ENCODE measurements at regions not wholly inside any gene's neighbourhood (a gene's known extent, or its start where the extent isn't known, plus 50 kb on each side); places are given as distances from the start of the nearest gene placed in this dataset.

DNA sequence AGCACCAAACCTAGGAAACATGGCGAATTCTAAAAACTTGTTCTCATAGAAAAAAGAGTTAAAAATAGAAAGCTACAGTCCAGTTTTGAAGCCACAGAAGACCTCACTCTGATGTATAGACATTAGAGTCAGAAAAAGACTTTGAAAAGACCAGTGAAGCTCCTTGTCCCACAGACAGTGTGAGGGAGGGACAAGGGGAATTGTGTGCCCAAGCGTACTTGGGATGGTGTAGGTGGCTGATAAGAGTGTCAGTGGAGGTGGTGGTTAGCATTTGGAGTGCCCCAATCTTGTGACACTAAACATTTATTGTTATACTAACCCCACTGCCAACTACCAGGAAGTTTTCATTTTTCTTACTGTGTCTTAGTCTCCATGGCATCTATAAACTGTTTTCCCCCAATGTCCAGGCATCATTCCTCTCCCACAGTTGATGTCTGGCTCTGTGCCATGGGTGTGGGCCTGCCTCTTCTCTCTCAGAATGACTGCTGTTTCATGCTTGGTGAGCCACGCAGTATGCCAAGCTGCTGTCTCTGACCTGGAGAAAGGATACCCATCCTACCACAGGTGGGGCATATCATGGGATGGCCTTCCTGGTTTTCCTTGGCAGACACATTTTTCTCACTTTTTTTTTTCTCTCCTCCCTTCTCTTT lies 161.4 kb downstream of the RPIA start:
- no peaks in the 10 kb centered on the region for H3K9me3 ChIP-seq (ENCODE audit: low read length)

DNA sequence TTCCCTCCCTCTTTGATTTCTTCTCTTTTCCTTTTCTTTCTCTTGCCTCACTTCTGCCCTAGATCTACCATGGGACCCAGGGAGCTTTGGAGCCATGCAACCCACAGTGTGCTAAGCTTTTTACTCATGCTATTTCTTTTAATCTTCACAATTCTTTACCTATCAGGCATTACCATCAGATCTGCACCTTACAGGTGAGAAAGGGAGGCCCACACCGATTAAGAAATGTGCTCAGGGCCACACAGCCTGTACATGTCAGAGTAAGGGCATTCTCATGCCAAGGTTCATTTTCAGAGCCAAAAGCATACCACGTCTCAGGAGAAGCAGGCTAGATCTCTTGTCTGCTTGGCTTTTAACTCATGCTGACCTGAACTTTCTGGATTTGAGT lies 161.9 kb downstream of the RPIA start:
- Histone ChIP-seq H3K27ac (ENCODE audit: low read length) (no peak overlapping the region), H2AFZ (ENCODE audit: low read depth, low read length) (no peak overlapping the region), H4K20me1 (ENCODE audit: insufficient read depth) (no peaks in the 10 kb centered on the region), H3F3A (ENCODE audit: insufficient read depth, low read length, poor library complexity, severe bottlenecking) (no peaks in the 10 kb centered on the region), H3K79me2 (replicated peaks; ENCODE audit: insufficient read depth, low read length) (no peaks in the 10 kb centered on the region), H3K9me3 (ENCODE audit: low read length) (no peaks in the 10 kb centered on the region), H3K36me3 (ENCODE audit: insufficient read depth, low read length) (no peaks in the 10 kb centered on the region), H3K9ac (ENCODE audit: low read length) (no peak overlapping the region), H3K27me3 (ENCODE audit: insufficient read depth, low read depth, low read length) (no peaks in the 10 kb centered on the region), H3K4me2 (ENCODE audit: low read length) (no peak overlapping the region), H3K9me2 (ENCODE audit: insufficient read depth, low read length) (no peaks in the 10 kb centered on the region), H3K4me3 (ENCODE audit: low read length) (no peak overlapping the region)
- no peak for TF ChIP-seq SMC3 (conservative IDR thresholded peaks at IDR 0.05; ENCODE audit: poor library complexity)
- no peak for TF ChIP-seq EP300 (conservative IDR thresholded peaks at IDR 0.05; ENCODE audit: poor library complexity, severe bottlenecking)
- TF ChIP-seq, protein P1, sequence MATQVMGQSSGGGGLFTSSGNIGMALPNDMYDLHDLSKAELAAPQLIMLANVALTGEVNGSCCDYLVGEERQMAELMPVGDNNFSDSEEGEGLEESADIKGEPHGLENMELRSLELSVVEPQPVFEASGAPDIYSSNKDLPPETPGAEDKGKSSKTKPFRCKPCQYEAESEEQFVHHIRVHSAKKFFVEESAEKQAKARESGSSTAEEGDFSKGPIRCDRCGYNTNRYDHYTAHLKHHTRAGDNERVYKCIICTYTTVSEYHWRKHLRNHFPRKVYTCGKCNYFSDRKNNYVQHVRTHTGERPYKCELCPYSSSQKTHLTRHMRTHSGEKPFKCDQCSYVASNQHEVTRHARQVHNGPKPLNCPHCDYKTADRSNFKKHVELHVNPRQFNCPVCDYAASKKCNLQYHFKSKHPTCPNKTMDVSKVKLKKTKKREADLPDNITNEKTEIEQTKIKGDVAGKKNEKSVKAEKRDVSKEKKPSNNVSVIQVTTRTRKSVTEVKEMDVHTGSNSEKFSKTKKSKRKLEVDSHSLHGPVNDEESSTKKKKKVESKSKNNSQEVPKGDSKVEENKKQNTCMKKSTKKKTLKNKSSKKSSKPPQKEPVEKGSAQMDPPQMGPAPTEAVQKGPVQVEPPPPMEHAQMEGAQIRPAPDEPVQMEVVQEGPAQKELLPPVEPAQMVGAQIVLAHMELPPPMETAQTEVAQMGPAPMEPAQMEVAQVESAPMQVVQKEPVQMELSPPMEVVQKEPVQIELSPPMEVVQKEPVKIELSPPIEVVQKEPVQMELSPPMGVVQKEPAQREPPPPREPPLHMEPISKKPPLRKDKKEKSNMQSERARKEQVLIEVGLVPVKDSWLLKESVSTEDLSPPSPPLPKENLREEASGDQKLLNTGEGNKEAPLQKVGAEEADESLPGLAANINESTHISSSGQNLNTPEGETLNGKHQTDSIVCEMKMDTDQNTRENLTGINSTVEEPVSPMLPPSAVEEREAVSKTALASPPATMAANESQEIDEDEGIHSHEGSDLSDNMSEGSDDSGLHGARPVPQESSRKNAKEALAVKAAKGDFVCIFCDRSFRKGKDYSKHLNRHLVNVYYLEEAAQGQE (IDR thresholded peaks at IDR 0.05; ENCODE audit: borderline replicate concordance), result no peak
- TF ChIP-seq MXI1 (conservative IDR thresholded peaks at IDR 0.05; ENCODE audit: poor library complexity, severe bottlenecking), result no peak
- TF ChIP-seq, protein P2, sequence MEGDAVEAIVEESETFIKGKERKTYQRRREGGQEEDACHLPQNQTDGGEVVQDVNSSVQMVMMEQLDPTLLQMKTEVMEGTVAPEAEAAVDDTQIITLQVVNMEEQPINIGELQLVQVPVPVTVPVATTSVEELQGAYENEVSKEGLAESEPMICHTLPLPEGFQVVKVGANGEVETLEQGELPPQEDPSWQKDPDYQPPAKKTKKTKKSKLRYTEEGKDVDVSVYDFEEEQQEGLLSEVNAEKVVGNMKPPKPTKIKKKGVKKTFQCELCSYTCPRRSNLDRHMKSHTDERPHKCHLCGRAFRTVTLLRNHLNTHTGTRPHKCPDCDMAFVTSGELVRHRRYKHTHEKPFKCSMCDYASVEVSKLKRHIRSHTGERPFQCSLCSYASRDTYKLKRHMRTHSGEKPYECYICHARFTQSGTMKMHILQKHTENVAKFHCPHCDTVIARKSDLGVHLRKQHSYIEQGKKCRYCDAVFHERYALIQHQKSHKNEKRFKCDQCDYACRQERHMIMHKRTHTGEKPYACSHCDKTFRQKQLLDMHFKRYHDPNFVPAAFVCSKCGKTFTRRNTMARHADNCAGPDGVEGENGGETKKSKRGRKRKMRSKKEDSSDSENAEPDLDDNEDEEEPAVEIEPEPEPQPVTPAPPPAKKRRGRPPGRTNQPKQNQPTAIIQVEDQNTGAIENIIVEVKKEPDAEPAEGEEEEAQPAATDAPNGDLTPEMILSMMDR (IDR thresholded peaks at IDR 0.05; ENCODE audit: poor library complexity, severe bottlenecking), result no peak

More for the DNA sequence above, 161.4 kb downstream of the RPIA start:
- H2AFZ ChIP-seq (ENCODE audit: low read depth, low read length), result no peak overlapping the region
- no peaks in the 10 kb centered on the region for H4K20me1 ChIP-seq (ENCODE audit: insufficient read depth)
- TF ChIP-seq SMC3 (conservative IDR thresholded peaks at IDR 0.05; ENCODE audit: poor library complexity) (no peak), TAF1 (IDR thresholded peaks at IDR 0.05; ENCODE audit: low read depth) (no peak), EP300 (conservative IDR thresholded peaks at IDR 0.05; ENCODE audit: poor library complexity, severe bottlenecking) (no peak), MXI1 (conservative IDR thresholded peaks at IDR 0.05; ENCODE audit: poor library complexity, severe bottlenecking) (no peak), POLR2AphosphoS5 (IDR thresholded peaks at IDR 0.05) (no peak), EZH2 (IDR thresholded peaks at IDR 0.05; ENCODE audit: borderline replicate concordance, insufficient read depth, low read length, poor library complexity, severe bottlenecking) (no peak), RAD21 (conservative IDR thresholded peaks at IDR 0.05) (no peak)
- TF ChIP-seq, protein P1 (IDR thresholded peaks at IDR 0.05; ENCODE audit: borderline replicate concordance), result no peak
- TF ChIP-seq, protein P2 (IDR thresholded peaks at IDR 0.05; ENCODE audit: poor library complexity, severe bottlenecking), result no peak
- H3K4me3 ChIP-seq (ENCODE audit: low read length), result no peak overlapping the region
- no peak overlapping the region for H3K27ac ChIP-seq (ENCODE audit: low read length)
- no peaks in the 10 kb centered on the region for H3K27me3 ChIP-seq (ENCODE audit: insufficient read depth, low read depth, low read length)
- H3K79me2 ChIP-seq (replicated peaks; ENCODE audit: insufficient read depth, low read length), result no peaks in the 10 kb centered on the region
- H3K4me2 ChIP-seq (ENCODE audit: low read length), result no peak overlapping the region
- H3K36me3 ChIP-seq (ENCODE audit: insufficient read depth, low read length), result no peaks in the 10 kb centered on the region
- no peak overlapping the region for H3K9ac ChIP-seq (ENCODE audit: low read length)
- no peaks in the 10 kb centered on the region for H3K9me2 ChIP-seq (ENCODE audit: insufficient read depth, low read length)
- H3F3A ChIP-seq (ENCODE audit: insufficient read depth, low read length, poor library complexity, severe bottlenecking), result no peaks in the 10 kb centered on the region
